T1000 (cell line): ENCODE measurements at regions not wholly inside any gene's neighbourhood (a gene's known extent, or its start where the extent isn't known, plus 50 kb on each side); places are given as distances from the start of the nearest gene placed in this dataset.
"Not testable (repeated sequence)": the region's sequence is repeated elsewhere in the genome, so short reads cannot be mapped to it uniquely, and the experiment has no call there.

Experiments
- DNase-seq: peaks from one replicate; lab custom pipeline; 2025; ENCODE audit warnings: mixed read lengths; lab: John Stamatoyannopoulos, UW

DNA sequence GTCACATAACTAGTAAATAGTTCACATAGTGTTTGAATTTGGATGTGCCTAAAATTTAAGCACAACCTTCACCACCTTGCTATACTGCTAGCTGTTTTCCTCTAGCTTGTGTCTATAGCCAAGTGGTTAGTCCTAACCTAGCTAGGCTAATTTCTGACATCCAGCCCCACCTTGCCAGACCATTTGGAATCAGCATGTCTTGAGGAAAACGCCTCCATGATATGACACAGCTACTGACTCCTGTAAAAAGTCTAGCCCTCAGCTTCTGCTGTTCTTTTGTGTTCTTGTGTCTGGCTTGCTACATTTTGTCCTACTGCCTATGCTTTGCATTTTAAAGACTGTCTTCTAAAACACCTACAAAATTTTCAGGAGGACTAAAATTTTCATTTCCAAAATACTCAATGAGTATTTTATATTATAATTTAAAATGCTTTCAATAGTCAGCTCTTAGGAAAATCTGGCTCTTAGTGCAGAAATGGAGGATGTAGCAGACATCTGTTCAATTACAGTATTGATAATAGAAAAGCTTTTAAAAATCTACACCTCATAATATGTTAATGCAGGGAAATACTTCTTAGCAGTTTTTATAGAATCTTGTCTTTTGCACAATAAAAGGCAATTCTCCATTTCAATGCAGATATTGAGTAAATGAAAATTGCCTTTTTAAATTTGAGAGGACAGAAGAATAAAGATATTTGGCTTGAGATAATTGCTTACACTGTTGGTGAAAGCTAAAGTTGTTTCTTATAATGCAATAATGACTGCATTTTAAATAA lies 160.8 kb upstream of the APP start:
- DNase-seq, result no peak

DNA sequence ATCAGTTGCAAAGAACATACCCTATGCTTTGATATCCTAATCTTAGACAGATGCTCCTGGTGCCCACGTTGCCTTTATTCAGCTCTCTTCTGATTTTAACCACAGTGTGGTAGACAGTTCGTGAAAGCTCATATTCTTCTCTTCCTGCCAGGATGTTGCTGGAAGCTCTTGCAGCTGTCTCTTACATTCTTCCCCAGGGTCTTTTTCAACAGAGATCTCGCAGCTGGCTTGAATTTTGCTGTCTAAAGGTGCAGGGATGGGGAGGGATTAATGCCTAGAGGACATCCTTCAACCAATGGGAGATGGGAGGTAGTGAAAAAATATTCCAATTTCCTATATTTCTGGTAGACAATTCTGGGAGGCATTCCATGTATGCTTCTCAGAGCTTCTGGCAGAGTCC lies 150.0 kb upstream of the APP start:
- DNase-seq, result no peak

DNA sequence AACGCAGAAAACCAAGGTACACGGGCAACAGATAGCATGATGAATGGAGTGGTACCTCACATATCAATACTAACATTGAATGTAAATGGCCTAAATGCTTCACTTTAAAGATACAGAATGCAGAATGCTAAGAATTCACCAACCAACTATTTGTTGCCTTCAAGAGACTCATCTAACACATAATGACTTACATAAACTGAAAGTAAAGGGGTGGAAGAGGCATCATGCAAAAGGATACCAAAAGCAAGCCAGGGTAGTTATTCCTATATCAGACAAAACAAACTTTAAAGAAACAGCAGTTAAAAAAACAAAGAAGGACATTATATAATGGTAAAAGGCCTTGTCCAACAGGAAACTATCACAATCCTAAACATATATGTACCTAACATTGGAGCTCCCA lies 137.1 kb upstream of the APP start:
- DNase-seq, result no peak

DNA sequence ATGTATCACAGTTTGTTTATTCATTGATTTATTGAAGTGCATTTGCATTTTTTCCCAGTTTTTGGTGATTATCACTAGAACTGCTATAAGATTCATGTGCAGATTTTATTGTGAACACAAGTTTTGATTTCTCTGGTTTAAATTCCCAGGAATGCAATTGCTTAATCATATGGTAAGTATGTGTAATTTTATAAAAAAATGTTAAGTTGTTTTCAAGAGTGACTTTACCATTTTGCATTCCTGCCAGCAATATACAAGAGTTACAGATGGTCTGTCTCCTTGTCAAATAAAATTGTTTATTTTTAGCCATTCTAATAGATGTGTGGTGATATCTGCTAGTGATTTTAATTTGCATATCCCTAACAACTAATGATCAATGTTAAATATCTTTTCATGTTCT lies 127.3 kb upstream of the APP start:
- no peak for DNase-seq

DNA sequence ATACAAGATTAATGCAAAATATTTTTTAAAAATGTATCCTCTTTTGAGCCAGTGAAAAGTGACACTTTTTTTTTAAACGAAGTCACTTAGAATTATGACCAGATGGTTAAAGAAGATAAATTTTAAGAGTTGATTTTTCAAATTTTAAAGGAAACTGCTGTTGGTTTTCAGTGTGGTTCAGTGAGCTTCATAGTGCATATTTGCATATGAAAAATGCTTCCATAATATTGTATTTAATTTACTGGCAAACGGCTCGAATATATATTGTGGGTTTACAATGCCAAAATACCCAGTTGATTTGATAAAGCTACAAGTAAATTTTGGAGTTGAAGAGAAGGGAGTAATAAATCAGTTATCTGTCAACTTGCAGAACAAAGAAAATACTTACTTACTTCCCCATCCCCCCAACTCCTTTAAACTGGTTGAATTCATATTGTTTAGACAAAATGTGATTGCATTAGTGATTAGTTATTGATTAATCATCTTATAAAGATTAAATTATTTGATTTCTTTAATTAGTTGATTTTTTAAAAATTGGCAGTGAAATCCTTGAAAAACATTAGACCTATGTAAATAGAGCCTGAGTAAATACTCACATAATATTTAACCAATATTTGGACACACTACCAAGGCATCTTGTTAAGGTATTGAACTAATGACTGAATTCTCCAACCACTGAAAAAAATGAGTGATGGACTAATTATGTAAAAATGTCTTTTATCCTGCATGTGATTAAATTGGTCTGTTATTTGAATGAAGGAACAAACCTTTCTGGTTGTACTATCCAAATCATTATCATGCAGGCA lies 122.8 kb upstream of the APP start:
- no peak for DNase-seq

DNA sequence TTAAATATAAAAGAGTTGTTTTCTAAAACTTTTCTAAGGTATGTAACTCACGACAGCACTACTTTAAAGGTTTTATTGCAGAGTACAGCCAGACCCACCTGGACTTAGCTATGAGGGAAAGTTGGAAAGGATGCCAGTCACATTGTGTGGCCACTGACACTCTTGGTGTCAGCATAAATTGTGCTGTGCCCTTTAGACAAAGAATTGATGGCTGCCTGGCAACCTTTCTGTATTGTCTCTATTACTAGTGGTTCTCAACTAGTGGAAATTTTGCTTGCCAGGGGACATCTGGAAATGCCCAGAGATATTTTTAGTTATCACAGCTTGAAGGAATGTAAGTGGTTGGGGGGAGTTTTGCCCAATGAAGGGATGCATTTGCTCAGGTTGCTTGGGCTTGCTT lies 117.5 kb upstream of the APP start:
- DNase-seq, result no peak

DNA sequence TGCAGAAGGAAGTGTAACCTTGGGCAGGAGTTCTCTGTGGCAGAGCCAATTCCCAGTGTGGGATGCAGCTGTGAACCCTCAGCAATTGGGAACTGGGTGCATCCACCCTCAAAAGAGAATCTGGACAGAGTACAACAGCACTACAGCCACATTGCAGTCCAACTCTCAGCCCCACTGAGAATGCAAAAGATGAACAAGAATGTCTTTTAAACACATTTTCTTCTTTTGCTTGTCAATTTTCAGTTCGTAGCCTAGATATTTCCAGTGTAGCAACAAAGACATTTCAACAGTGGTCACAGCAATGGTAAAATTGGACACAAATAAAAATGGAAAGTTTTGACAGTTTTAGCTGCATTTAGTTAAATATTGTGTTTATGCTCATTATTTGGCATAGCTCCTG lies 114.0 kb upstream of the APP start:
- DNase-seq, result no peak

DNA sequence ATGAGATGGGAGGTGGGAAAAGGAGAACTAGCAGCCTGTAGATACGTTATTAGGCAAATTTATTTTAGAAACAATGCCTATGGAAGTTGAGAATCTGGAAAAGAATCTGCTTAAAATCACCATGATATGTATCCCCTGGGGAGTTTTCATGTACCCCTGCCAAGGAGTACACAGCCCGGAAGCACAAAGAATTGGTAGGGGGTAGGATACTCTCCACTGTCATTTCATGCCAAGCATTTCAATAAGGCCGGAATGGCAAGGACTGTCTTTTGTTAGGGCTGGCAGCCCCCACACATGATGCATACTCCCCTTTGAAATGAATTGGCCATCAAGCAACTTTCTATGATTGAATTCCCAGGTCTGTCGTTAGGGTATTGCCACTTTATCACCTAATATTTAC lies 111.5 kb upstream of the APP start:
- DNase-seq, result no peak

DNA sequence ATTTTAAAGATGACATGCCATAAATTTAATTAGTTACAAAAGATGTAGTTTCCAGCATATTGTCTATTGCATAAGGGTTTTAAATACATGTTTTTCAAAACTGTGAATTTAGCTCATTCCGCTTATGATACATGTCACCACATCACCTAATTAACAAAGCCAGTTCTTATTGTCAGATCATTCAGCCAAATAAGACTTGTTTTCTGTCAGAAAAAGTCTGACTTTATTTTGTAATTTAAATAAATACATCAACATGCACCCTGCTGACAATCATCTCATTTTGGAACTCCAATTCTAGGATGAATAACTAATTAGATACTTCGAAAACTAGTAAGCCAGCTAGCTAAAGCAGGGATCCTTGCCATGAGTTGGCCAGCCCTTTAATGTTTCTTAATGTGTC lies 110.9 kb upstream of the APP start:
- DNase-seq, result no peak

DNA sequence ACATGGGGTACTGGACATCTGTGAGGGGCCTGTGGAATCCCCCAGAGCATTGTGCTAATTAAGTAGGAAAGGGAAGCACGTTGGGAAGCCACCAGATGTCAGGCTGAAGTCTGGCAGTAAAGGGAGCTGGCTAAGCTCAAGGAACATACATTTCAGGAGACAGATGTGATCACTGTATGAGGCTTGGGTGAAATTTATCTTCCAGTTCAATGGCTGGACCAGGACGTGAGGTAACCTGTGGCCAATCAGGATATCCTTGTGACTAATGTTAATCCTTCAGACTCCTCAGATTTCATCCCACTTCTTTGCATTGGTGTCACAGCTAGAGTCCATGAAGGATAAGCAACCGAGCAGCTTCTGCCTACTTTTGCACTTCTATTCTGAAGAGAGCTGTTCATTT lies 110.2 kb upstream of the APP start:
- DNase-seq, result no peak

DNA sequence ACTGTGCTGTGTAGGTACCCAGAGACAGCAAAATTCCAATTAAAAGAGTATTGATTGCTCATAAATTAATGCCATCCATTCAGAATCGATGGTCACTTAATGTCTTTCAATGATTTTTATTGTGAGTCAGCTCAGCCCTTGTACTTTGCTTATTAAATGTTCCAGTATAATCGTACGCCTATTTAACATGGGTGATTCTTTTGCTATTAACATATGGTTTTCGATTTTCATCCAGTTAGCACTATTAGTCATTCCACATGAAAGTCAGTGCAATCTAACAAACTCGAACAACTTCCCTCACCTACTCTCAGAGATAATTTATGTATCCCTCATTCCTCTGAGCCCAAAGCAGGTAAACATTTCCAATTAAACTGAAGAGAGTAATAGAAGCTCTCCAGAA lies 109.6 kb upstream of the APP start:
- no peak for DNase-seq

DNA sequence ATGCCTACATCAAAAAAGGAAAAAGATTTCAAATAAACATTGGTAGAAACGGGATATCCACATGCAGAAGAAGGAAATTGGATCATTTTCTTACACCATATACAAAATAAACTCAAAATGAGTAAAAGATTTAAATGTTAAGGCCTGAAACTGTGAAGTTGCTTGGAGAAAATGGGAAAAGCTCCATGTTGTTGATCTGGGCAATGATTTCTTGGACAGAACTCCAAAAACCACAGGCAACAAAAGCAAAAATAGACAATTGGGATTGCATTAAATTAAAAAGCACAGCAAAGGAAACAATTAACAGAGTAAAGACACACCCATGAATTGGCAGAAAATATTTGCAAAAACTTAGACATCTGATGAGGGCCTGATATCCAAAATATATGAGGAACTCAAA lies 105.2 kb upstream of the APP start:
- DNase-seq, result no peak

DNA sequence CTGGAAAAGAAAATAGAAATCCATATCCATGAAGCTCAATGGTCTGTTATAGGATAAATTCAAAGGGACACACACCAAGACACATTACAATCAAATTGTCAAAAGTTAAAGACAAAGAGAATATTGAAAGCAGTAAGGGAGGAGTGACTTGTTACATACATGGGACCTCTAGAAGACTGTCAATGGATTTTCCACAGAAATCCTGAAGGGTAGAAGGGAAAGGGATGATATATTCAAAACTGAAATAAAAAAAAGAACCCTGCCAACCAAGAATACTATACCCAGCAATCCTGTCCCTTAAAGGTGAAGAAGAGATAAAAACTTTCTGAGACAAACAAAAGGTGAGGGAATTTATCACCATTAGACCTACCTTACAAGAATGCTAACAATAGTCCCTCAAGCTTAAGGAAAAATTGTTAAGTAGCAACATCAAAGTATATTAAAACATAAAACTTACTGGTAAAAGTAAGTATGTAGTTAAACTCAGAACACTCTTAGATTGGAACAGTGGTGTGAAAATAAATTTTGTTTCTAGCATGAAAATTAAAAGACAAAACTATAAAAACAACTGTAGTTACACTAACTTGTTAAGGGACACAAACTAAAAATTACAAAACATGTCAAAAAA lies 103.2 kb upstream of the APP start:
- no peak for DNase-seq

DNA sequence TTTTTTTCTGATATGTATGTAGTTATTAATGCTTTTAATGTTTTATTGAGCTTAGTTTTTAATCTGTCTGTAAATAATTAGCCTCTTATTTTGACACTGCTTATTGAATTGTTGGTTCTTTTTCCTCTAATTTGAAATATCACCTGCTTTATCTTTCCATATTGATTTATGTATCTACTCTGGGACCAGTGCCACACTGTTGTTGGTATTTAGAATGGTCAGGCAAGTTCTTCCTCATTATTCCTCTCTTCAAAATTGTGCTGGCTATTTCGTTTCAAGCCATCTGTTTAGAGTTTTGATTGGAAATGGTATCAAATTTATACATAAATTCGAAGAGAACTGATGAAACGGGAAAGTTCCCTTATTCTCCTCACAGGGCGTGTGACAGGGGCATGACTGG lies 96.8 kb upstream of the APP start:
- no peak for DNase-seq

DNA sequence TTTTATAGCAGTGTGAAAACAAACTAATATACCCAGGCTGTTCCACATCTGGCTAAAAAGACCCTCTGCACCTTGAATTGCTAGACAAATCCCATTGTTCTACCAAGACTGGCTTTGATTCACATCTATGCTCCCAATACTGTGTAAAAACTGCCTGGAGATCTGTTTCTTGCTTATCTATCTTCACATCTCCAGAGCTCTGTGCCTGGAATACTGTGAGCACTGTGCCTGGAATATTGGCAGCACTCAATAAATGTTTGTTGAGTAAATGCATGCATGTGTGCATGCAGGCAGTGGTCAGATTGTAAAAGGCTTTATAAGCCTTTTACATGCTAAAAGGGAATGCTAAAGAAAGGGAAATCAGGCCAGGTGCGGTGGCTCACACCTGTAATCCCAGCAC lies 75.5 kb upstream of the APP start:
- DNase-seq, result no peak

DNA sequence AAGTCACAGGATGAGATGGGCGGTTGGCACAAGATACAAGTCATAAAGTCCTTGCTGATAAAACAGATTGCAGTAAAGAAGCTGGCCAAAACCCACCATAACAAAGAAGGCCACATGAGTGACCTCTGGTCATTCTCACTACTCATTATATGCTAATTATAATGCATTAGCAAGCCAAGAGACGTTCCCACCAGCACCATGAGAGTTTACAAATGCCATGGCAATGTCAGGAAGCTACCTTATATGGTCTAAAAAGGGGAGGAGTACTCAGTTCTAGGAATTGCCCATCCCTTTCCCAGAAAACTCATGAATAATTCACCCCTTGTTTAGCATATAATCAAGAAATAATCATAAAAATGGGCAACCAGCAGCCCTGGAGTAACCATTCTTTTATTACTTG lies 74.9 kb upstream of the APP start:
- DNase-seq, result no peak

DNA sequence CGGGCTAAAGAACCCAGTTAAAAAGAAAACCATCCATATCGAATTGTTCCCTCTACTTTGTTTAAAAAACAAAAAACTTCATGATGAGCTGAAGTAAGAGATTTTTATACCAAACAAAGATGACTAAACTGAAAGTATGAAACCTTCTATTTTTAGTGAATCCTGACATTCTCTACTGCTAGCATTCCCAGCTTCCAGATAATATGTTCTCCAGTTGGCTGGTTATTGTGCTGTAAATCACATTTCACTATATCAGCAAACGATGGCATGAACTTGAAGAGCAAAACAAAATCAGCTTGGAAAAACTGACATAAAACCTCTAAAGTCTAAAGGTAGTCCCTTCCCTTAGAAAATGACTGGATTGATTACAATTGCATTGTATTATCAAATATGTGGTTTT lies 68.1 kb upstream of the APP start:
- DNase-seq, result no peak

DNA sequence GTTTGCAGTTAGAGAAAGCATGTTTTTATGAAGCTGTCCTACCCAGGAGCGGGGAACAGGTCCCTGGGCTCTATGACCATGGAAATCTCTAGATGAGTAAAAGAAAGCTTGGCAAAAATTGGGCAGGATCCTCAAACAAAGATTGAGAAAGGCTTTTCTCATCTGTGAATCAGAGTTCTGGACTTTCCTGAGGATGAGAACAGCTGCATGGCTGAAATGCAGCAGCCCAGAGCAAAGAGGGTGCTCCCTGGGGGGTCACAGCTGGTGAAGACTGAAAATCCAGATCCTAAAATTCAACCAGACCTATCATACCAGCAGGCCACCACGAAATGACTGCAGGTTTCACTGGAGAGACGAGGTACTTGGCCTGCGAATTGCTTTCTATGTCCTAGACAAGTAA lies 65.7 kb upstream of the APP start:
- DNase-seq, result no peak

DNA sequence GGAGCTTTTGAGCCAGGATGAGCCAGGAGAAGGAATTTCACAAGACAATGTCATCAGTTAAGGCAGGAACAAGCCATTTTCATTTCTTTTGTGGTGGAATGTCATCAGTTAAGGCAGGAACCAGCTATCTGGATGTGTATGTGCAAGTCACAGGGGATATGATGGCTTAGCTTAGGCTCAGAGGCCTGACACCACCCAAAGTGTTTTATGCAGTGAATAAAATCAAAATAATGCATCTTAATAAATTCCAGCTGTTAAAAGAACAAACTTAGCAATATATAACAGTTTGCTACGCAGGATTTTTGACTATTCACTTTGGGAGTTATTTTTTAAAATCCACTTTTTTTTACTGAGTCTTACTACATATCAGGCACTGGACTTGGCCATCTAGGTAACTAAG lies 62.7 kb upstream of the APP start:
- not testable (repeated sequence) for DNase-seq

DNA sequence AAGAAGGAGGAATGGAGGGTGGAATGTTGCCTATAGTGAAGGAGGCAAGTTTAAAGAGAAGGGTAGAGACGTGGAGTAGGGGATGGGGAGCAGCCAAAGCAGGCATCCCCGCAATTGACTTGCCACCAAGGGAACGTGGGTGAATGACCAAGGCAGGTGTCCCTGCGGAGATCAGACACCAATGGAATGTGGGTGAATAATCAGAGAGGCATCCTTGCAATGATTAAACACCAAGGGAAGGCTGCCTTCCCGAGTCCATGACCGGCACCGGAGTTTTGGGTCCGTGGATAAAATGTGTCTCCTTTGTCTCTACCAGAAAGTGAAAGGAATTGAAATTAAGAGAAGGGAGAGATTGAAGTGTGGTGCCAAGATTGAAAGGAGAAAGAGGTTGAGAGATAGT lies 61.9 kb upstream of the APP start:
- DNase-seq, result not testable (repeated sequence)

DNA sequence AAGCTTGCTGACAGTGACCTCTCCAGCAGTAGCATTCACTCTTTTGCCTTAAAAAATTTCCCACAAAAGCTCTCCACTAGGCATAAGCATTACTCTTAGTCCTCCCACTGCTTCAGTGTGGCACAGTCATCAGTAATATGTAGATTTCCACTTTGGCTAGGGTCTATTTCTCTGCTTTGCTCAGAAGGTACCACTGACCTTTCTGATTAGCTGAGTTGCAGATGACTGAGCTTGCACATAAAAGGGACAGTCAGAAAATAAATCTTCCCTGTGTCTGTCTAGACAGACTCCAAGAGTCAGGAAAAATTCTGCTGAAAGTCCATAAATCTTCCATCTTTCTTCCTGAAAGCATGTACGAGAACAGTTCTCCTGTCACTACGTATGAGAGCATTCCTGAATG lies 56.6 kb upstream of the APP start:
- DNase-seq, result no peak

DNA sequence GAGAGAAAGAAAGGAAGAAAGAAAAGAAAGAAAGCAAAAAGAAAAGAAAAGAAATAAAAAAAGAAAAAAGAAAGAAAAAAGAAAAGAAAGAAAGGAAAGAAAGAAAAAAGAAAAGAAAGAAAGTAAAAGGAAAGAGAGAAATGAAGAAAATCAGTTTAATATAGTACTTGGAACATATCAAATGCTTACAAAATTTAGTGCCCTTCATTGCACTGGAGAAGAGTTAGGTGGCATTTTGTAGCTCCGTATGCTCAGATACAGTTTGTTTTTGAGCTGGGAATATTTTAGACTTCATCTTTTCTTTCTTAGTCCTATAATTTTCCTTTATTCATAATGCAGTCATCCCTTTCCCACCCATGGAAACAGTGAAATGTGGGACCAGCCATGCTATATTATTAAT lies 56.2 kb upstream of the APP start:
- DNase-seq, result no peak

DNA sequence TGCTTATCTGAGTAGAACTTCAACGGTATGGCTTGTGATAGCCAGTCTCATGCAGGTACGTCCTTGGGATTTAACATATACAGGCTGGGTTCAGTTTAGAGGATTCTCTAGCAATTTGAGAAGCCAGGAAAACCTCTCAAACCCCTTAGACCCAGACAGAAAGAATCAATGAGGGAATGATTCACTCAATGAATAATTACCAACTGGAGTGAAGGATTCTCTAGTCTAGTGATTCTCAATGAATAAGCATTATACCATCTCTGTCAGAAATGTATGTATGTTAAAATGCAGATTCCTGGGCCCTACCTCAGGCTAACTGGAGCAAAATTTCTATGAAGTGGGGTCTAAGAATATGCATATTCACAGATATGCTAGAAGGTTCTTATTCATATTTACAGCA lies 54.5 kb upstream of the APP start:
- no peak for DNase-seq
